GM12878 (cell line): ENCODE measurements at regions not wholly inside any gene's neighbourhood (a gene's known extent, or its start where the extent isn't known, plus 50 kb on each side); places are given as distances from the start of the nearest gene placed in this dataset.

Source experiments
- ATAC-seq: fragments of 200-7000 bp; cut with Tn5 transposase; 3 replicates; pipeline ENCODE4 v1.9.1; 2020; ENCODE audit warnings: mild to moderate bottlenecking, moderate library complexity
- BruUV-seq: library from RNA; stranded (reverse); fragments of 400-500 nt; replicated peaks from 2 replicates; lab custom pipeline; 2021; lab: Mats Ljungman, UMichigan
- CTCF ChIA-PET: fragments of 300-600 bp; sonication (Branson Sonifier 250); formaldehyde crosslinking; extraction: SDS; loops from one replicate; lab custom pipeline; 2021; ENCODE audit warnings: inconsistent platforms; lab: Yijun Ruan, JAX
- POLR2A ChIA-PET: fragments of 350-600 bp; formaldehyde crosslinking; extraction: SDS; loops from one replicate; lab custom pipeline; 2021; ENCODE audit warnings: inconsistent platforms; lab: Charles Lee
- RAD21 ChIA-PET: fragments of 300-600 bp; sonication (Branson Sonifier 250); formaldehyde crosslinking; loops from one replicate; lab custom pipeline; 2023; ENCODE audit warnings: antibody characterized with exemption; ENCODE audit not compliant: unreplicated experiment; lab: Charles Lee
- SMC1A ChIA-PET: fragments of 300-600 bp; sonication (Branson Sonifier 250); formaldehyde crosslinking; loops from one replicate; lab custom pipeline; 2023; ENCODE audit not compliant: unreplicated experiment, uncharacterized antibody; lab: Charles Lee
- DNase-seq: peaks from one replicate; pipeline ENCODE4 v3.0.0-alpha.2; 2011; ENCODE audit warnings: low read depth, low spot score
- FAIRE-seq: peaks from 3 replicates; lab custom pipeline; 2011; peaks lifted over from hg19 to GRCh38; lab: Jason Lieb, UNC
- H2AFZ ChIP-seq: 2 replicates; pipeline ENCODE4 v1.6.0; 2011; ENCODE audit warnings: low read depth, low read length, control low read depth; ENCODE audit not compliant: control insufficient read depth
- H3K27ac ChIP-seq: 2 replicates; pipeline ENCODE4 v1.5.1; 2011; ENCODE audit warnings: control low read depth; ENCODE audit not compliant: control insufficient read depth, insufficient read depth
- H3K27me3 ChIP-seq, 2 experiments: replicated peaks in 1 of 2; 2 replicates each; pipeline versions ENCODE4 v1.6.0 to v1.6.1; 2011; ENCODE audit warnings: low read length in 1 of 2; ENCODE audit not compliant: control insufficient read depth in 2 of 2, insufficient read depth in 2 of 2
- H3K36me3 ChIP-seq, 2 experiments: 2 replicates each; pipeline ENCODE4 v1.5.1; 2011; ENCODE audit warnings: low read length in 1 of 2; ENCODE audit not compliant: control insufficient read depth in 2 of 2, insufficient read depth in 2 of 2
- H3K4me1 ChIP-seq: 2 replicates; pipeline ENCODE4 v1.6.1; 2011; ENCODE audit warnings: mild to moderate bottlenecking, low read length, moderate library complexity, mixed read lengths; ENCODE audit not compliant: control insufficient read depth, insufficient read depth
- H3K4me2 ChIP-seq: 2 replicates; pipeline ENCODE4 v1.6.0; 2011; ENCODE audit warnings: control low read depth; ENCODE audit not compliant: control insufficient read depth, insufficient read depth
- H3K4me3 ChIP-seq: fragments of 200-600 bp; sonication (generic); 2 replicates; pipeline ENCODE4 v1.5.1; 2016
- H3K79me2 ChIP-seq: 2 replicates; pipeline ENCODE4 v1.6.0; 2011; ENCODE audit warnings: low read length; ENCODE audit not compliant: control insufficient read depth, insufficient read depth
- H3K9ac ChIP-seq: 2 replicates; pipeline ENCODE4 v1.8.0; 2011; ENCODE audit warnings: low read length, control low read depth, mixed read lengths; ENCODE audit not compliant: control insufficient read depth, insufficient read depth
- H3K9me3 ChIP-seq: replicated peaks from 3 replicates; pipeline ENCODE4 v1.5.1; 2011; ENCODE audit warnings: mild to moderate bottlenecking, low read length; ENCODE audit not compliant: control insufficient read depth, insufficient read depth
- H4K20me1 ChIP-seq: 2 replicates; pipeline ENCODE4 v1.6.0; 2011; ENCODE audit not compliant: control insufficient read depth, insufficient read depth
- CTCF ChIP-seq, 3 experiments: IDR thresholded peaks in 2 of 3; conservative IDR thresholded peaks in 1 of 3; 2 replicates each; pipeline ENCODE4 v1.5.1; 2011; ENCODE audit warnings: low read depth in 3 of 3, low read length in 3 of 3, mild to moderate bottlenecking in 3 of 3, control low read depth in 2 of 3, moderate library complexity in 2 of 3, inconsistent platforms in 1 of 3, mixed read lengths in 1 of 3; ENCODE audit not compliant: control insufficient read depth in 2 of 3, insufficient read depth in 1 of 3; ENCODE audit errors: extremely low read depth in 1 of 3
- E4F1 ChIP-seq: fragments of 450-650 bp; IDR thresholded peaks from 2 replicates; pipeline ENCODE4 v1.6.1; 2018; ENCODE audit warnings: borderline replicate concordance, mild to moderate bottlenecking; ENCODE audit not compliant: partially characterized antibody
- whole genome bisulfite sequencing: methylation state at CpG from one replicate; pipeline ENCODE4 v1.1.6; 2016; ENCODE audit warnings: low lambda C conversion rate; ENCODE audit not compliant: insufficient replicate concordance, insufficient coverage; ENCODE audit errors: missing lambda C conversion rate; 5-methylcytosine and 5-hydroxymethylcytosine counted together
- in situ Hi-C: fragments of 300-500 bp; cut with MboI; formaldehyde crosslinking; loops from 9 replicates; pipeline ENCODE4 v1.14.3; 2018; ENCODE audit warnings: mixed read lengths
- intact Hi-C: fragments of 100-400 bp; cut with micrococcal nuclease; formaldehyde crosslinking; loops from one replicate; pipeline ENCODE4 v1.14.2; 2022; ENCODE audit not compliant: unreplicated experiment

DNA sequence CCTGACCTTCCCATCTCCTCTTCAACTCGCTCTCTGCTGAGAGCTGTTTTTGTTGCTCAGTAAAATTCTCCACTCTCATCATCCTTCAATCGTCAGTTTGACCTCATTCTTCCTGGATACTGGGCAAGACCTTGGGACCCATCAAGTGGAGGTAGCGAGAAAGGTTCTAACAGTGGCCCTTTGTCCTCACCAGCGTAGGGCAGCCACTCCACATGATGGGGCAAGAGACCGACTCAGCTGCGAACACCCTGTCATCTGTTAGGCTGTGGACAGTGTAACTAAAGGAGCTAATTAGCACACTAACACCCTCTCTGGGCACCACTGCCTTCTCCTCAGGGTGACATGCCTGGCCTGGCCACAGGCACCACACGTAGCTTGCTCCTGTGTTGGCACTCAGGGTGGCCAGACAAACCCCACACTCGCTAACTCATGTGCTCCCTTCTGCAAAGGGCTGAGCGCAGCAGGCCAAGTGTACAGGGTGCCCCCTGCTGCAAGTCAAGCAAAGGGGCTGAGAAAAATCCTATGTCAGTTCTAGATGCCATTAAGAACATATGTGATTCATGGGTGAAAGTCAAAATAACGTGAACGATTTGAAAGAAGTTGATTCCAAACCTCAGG, 1216.0 kb downstream of the SLITRK5 start:
- no peak for FAIRE-seq

More for the DNA sequence above, 1216.0 kb downstream of the SLITRK5 start:
- no peaks in the 10 kb centered on the region for H3K27me3 ChIP-seq
- ATAC-seq, result peak; percentile 80
- no peak overlapping the region for H3K4me2 ChIP-seq
- intact Hi-C loops (loop anchor here (5.0 kb wide), 1 partner anchor 180 kb away; no protein-coding TSS in a partner anchor), in situ Hi-C loops (no loop called here)
- no peaks in the 10 kb centered on the region for H3K4me1 ChIP-seq
- TF ChIP-seq CTCF (IDR thresholded peaks at IDR 0.05 in 2 of 3, conservative IDR thresholded peaks at IDR 0.05 in 1 of 3; ENCODE audit: control insufficient read depth in 2 of 3, extremely low read depth in 1 of 3, insufficient read depth in 1 of 3, low read depth in 3 of 3, low read length in 3 of 3), result peak in 2 of 3 experiments; percentile 13 to 33; a peak in 3 of 6 replicates
- TF ChIP-seq E4F1, result no peak
- no peak for DNase-seq
- 49% methylated on average over 11 of the region's 11 CpGs for whole genome bisulfite sequencing
- ChIA-PET POLR2A (no interaction called here), SMC1A (no interaction called here), RAD21 (no interaction called here), CTCF (interaction anchor here (1.4 kb wide), 1 partner anchor 16 kb away, joined by 3 read pairs; no protein-coding TSS in a partner anchor)
- no TSS peak for BruUV-seq
- H3K27ac ChIP-seq, result no peak overlapping the region
- H3K79me2 ChIP-seq, result no peaks in the 10 kb centered on the region
- no peak overlapping the region for H2AFZ ChIP-seq
- no peak overlapping the region for H3K4me3 ChIP-seq
- H3K36me3 ChIP-seq, result no peaks in the 10 kb centered on the region
- H4K20me1 ChIP-seq, result no peaks in the 10 kb centered on the region
- H3K9ac ChIP-seq, result no peak overlapping the region
- no peaks in the 10 kb centered on the region for H3K9me3 ChIP-seq
